H1 (cell line): ENCODE measurements at regions not wholly inside any gene's neighbourhood (a gene's known extent, or its start where the extent isn't known, plus 50 kb on each side); places are given as distances from the start of the nearest gene placed in this dataset.

Experiments used
- POU5F1 ChIP-seq: IDR thresholded peaks from 2 replicates; pipeline ENCODE4 v1.6.1; 2011; ENCODE audit warnings: low read depth, mild to moderate bottlenecking, low read length, moderate library complexity
- SAP30 ChIP-seq: fragments of 300-600 bp; sonication (generic); IDR thresholded peaks from 2 replicates; pipeline ENCODE4 v1.7.1; 2012; ENCODE audit warnings: low read length, moderate library complexity, mild to moderate bottlenecking, inconsistent platforms; ENCODE audit not compliant: insufficient read depth, insufficient replicate concordance
- SIN3A ChIP-seq, 2 experiments: IDR thresholded peaks in 1 of 2; conservative IDR thresholded peaks in 1 of 2; 2 replicates each; pipeline ENCODE4 v1.6.1; 2011 to 2012; ENCODE audit warnings: low read length in 2 of 2, improper control_type of control experiment in 1 of 2, low read depth in 1 of 2, mild to moderate bottlenecking in 1 of 2
- SRF ChIP-seq: IDR thresholded peaks from 2 replicates; pipeline ENCODE4 v1.6.1; 2011; ENCODE audit warnings: mild to moderate bottlenecking, low read depth, low read length, moderate library complexity

- TF ChIP-seq SAP30 (no peak), SRF (no peak), POU5F1 (no peak), SIN3A (conservative IDR thresholded peaks at IDR 0.05 in 1 of 2, IDR thresholded peaks at IDR 0.05 in 1 of 2; ENCODE audit: low read depth in 1 of 2, low read length in 2 of 2) (no peak)
Measured at GRCh38 chr11:127233998-127234397, 233.4 kb upstream of the KIRREL3 start (continued).
